ENCODE measurements at regions not wholly inside any gene's neighbourhood (a gene's known extent, or its start where the extent isn't known, plus 50 kb on each side); places are given as distances from the start of the nearest gene placed in this dataset.

DNA sequence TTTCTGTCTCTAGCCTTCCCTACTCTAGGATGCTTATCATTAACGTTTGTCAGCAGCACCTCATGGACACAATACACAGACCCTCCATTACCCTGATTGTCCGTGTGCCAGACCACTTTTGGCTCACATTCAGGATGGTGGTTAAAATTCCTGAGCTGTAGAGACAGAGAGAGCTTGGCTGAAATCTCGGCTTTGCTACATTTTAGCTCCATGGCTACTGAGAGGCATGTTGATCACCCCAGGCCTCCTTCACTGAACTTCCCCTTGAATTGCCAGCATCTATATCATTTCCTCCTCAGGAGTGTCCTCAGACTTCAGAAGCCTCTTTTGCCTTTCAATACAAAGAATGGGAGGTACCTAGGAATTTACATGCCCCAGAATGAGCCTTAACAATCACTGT is 104.7 kb upstream of the ISL1 start:
- no peak for FAIRE-seq
- no peaks in the 10 kb centered on the region for H3K36me3 ChIP-seq (ENCODE audit: control insufficient read depth in 3 of 3, insufficient read depth in 2 of 3, low read depth in 1 of 3, low read length in 3 of 3)
- H3K9me3 ChIP-seq (ENCODE audit: control insufficient read depth in 2 of 2, insufficient read depth in 1 of 2, low read depth in 1 of 2, low read length in 1 of 2): no peaks in the 10 kb centered on the region
- no peak overlapping the region for H3K4me3 ChIP-seq (ENCODE audit: low read depth in 1 of 3, low read length in 3 of 3)
- H3K4me1 ChIP-seq (ENCODE audit: control insufficient read depth in 3 of 3, insufficient read depth in 2 of 3, low read depth in 1 of 3, low read length in 2 of 3): no peaks in the 10 kb centered on the region
- H3K27ac ChIP-seq (ENCODE audit: low read depth in 1 of 3, low read length in 2 of 3): no peak overlapping the region
- no peak for DNase-seq
- H3K27me3 ChIP-seq (ENCODE audit: control insufficient read depth in 3 of 3, insufficient read depth in 3 of 3, low read length in 3 of 3): no peaks in the 10 kb centered on the region
- WGBS, 3 donors: 32 to 37% (median 37%) methylated on average over 3 of the region's 3 CpGs

DNA sequence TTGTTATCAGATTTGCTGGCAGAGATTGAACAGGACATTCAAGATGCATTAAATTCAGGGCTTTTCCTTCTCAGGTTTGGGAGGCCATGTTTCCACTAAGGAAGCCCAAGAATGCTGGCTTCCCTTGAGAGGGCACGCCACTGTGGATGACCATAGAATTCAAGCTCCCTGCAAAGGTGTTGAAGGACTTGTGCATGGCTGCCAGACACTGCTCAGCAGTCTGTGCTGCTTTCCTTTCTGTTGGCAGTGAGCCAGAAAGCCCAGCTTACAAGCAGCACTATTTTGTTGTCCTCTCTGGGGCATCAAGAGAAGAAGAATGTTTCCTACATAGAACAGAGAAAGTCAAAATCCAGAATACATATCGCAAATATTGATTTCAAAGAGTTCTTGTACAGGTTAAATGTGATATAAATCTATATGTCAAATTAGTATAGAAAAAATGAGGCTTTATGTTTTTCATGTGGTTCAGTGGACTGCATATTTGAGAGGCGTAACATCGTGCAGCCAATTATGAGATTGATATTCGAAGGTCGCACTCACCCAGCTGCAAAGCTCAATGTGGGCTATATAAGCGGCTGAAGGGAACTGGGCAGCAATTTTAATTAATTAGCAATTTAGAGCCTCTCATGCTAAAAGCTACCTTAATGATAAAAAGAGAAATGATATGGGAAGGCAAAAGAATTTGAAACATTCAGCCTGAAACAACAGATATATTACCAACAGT is 103.1 kb upstream of the ISL1 start:
- H3K4me3 ChIP-seq (ENCODE audit: low read depth in 1 of 3, low read length in 3 of 3): no peak overlapping the region
- WGBS, 3 donors: 82 to 85% (median 84%) methylated on average over 7 of the region's 7 CpGs
- FAIRE-seq (no peak), DNase-seq (no peak)
- H3K27ac ChIP-seq (ENCODE audit: low read depth in 1 of 3, low read length in 2 of 3): no peak overlapping the region
- H3K9me3 ChIP-seq (ENCODE audit: control insufficient read depth in 2 of 2, insufficient read depth in 1 of 2, low read depth in 1 of 2, low read length in 1 of 2): no peaks in the 10 kb centered on the region
- H3K27me3 ChIP-seq (ENCODE audit: control insufficient read depth in 3 of 3, insufficient read depth in 3 of 3, low read length in 3 of 3): no peaks in the 10 kb centered on the region
- H3K4me1 ChIP-seq (ENCODE audit: control insufficient read depth in 3 of 3, insufficient read depth in 2 of 3, low read depth in 1 of 3, low read length in 2 of 3): no peaks in the 10 kb centered on the region
- H3K36me3 ChIP-seq (ENCODE audit: control insufficient read depth in 3 of 3, insufficient read depth in 2 of 3, low read depth in 1 of 3, low read length in 3 of 3): no peaks in the 10 kb centered on the region

DNA sequence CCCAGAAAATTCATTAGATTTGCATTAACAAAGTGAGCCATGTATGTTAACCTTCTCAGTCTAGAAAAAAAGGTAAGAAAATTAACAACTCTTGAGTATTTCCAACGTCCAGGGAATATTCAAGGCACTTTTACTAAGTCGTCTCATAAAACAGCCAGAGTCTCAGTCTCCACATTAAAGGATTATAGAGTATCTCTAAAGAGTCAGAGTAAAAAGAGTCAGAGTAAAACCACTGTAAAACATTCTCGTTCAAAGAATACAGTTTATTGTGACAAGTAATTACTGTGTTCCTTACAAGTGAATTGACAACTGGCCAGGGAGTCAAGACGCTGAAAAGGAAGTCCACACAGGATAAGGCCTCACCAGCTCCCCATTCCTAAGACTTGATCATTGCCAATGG is 97.2 kb upstream of the ISL1 start:
- no peak for DNase-seq
- Histone ChIP-seq H3K4me3 (ENCODE audit: low read depth in 1 of 3, low read length in 3 of 3) (no peak overlapping the region), H3K27me3 (ENCODE audit: control insufficient read depth in 3 of 3, insufficient read depth in 3 of 3, low read length in 3 of 3) (no peaks in the 10 kb centered on the region), H3K9me3 (ENCODE audit: control insufficient read depth in 2 of 2, insufficient read depth in 1 of 2, low read depth in 1 of 2, low read length in 1 of 2) (no peaks in the 10 kb centered on the region), H3K27ac (ENCODE audit: low read depth in 1 of 3, low read length in 2 of 3) (no peak overlapping the region), H3K4me1 (ENCODE audit: control insufficient read depth in 3 of 3, insufficient read depth in 2 of 3, low read depth in 1 of 3, low read length in 2 of 3) (no peaks in the 10 kb centered on the region), H3K36me3 (ENCODE audit: control insufficient read depth in 3 of 3, insufficient read depth in 2 of 3, low read depth in 1 of 3, low read length in 3 of 3) (no peaks in the 10 kb centered on the region)
- WGBS, 3 donors: 61 to 68% (median 67%) methylated on average over 4 of the region's 4 CpGs
- no peak for FAIRE-seq

DNA sequence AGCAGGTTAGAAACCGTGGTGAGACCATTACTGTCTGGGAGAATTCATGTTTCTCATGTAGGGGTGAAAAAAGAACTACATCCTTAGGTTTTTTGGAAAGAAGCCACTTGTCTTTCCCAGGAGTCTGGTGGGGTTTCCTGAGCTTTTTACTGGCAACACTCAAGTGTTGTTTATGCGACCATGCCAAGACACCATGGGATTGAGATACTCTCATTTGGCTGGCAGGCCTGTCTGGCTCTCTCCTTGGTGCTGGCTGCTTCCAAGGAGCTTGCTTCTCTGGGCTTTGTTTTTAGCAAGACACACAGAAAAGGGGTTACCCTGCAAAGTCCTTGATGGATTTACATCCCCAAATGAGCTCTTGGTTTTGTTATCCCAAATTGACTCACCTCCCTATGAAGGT is 80.9 kb upstream of the ISL1 start:
- WGBS, 3 donors: 55 to 65% (median 57%) methylated on average over 2 of the region's 2 CpGs
- Histone ChIP-seq H3K27me3 (ENCODE audit: control insufficient read depth in 3 of 3, insufficient read depth in 3 of 3, low read length in 3 of 3) (no peaks in the 10 kb centered on the region), H3K4me3 (ENCODE audit: low read depth in 1 of 3, low read length in 3 of 3) (no peak overlapping the region), H3K4me1 (ENCODE audit: control insufficient read depth in 3 of 3, insufficient read depth in 2 of 3, low read depth in 1 of 3, low read length in 2 of 3) (no peaks in the 10 kb centered on the region), H3K36me3 (ENCODE audit: control insufficient read depth in 3 of 3, insufficient read depth in 2 of 3, low read depth in 1 of 3, low read length in 3 of 3) (no peaks in the 10 kb centered on the region), H3K27ac (ENCODE audit: low read depth in 1 of 3, low read length in 2 of 3) (no peak overlapping the region), H3K9me3 (ENCODE audit: control insufficient read depth in 2 of 2, insufficient read depth in 1 of 2, low read depth in 1 of 2, low read length in 1 of 2) (no peaks in the 10 kb centered on the region)
- DNase-seq (no peak), FAIRE-seq (no peak)

DNA sequence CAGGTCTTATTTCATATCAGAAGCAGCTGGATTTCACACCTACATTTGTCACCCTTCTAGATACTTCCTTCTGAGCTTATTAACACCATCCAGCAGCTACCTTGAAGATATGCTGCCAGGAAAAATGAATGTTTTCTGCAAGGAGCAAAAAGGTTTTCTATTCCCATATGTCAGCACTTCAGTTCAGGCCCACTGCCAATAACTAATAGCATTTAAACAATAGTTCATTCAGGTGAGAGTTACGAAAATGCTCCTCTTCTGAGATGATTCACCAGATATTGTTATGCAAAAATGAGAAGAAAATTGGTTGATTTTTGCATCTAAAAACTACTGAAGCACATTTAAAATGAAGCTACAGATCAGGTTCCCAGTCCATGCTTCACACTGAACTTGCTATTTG is 56.4 kb upstream of the ISL1 start:
- FAIRE-seq (no peak), DNase-seq (no peak)
- H3K4me1 ChIP-seq (ENCODE audit: control insufficient read depth in 3 of 3, insufficient read depth in 2 of 3, low read depth in 1 of 3, low read length in 2 of 3): no peaks in the 10 kb centered on the region
- no peaks in the 10 kb centered on the region for H3K27me3 ChIP-seq (ENCODE audit: control insufficient read depth in 3 of 3, insufficient read depth in 3 of 3, low read length in 3 of 3)
- H3K27ac ChIP-seq (ENCODE audit: low read depth in 1 of 3, low read length in 2 of 3): no peak overlapping the region
- no peaks in the 10 kb centered on the region for H3K9me3 ChIP-seq (ENCODE audit: control insufficient read depth in 2 of 2, insufficient read depth in 1 of 2, low read depth in 1 of 2, low read length in 1 of 2)
- 3 to 37% (median 13%) methylated on average over 1 of the region's 1 CpG for WGBS, 3 donors
- H3K4me3 ChIP-seq (ENCODE audit: low read depth in 1 of 3, low read length in 3 of 3): no peak overlapping the region
- H3K36me3 ChIP-seq (ENCODE audit: control insufficient read depth in 3 of 3, insufficient read depth in 2 of 3, low read depth in 1 of 3, low read length in 3 of 3): no peaks in the 10 kb centered on the region
